Prostate gland (tissue), 2 donors: ENCODE measurements at regions not wholly inside any gene's neighbourhood (a gene's known extent, or its start where the extent isn't known, plus 50 kb on each side); places are given as distances from the start of the nearest gene placed in this dataset.

Experiments
- POLR2A ChIP-seq: fragments of 450-650 bp; IDR thresholded peaks from one replicate; pipeline ENCODE4 v1.6.1; 2016; ENCODE audit warnings: antibody characterized with exemption, mild to moderate bottlenecking
- POLR2AphosphoS5 ChIP-seq: sonication (generic); formaldehyde crosslinking; IDR thresholded peaks from one replicate; pipeline ENCODE4 v1.6.1; 2017; ENCODE audit warnings: antibody characterized with exemption
- TF ChIP-seq, protein P1 (sequence below), 4 experiments: fragments of 200-600 bp in 2 of 4; fragments of 450-650 bp in 2 of 4; sonication (generic) in 2 of 4; IDR thresholded peaks; 1 replicate in 3 of 4; 2 replicates in 1 of 4; pipeline ENCODE4 v1.5.1; 2016 to 2019; ENCODE audit warnings: antibody characterized with exemption in 4 of 4, mild to moderate bottlenecking in 2 of 4, moderate library complexity in 2 of 4

DNA sequence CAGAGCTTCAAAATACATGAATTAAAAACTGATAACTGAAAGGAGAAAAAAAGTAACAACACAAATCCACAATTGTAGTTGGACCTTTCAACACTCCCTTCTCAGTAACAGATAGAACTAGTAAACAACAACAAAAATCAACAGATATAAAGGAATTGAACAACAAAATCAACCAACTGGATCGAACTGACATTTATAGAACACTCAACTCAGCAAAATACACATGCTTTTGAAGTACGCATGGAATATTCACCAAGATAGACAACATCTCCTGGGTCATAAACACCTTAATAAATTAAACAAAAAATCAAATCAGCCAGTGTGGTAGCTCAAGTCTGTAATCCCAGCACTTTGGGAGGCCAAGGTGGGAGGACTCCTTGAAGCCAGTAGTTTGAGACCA is 63.3 kb downstream of the ILRUN start:
- TF ChIP-seq, protein P1, sequence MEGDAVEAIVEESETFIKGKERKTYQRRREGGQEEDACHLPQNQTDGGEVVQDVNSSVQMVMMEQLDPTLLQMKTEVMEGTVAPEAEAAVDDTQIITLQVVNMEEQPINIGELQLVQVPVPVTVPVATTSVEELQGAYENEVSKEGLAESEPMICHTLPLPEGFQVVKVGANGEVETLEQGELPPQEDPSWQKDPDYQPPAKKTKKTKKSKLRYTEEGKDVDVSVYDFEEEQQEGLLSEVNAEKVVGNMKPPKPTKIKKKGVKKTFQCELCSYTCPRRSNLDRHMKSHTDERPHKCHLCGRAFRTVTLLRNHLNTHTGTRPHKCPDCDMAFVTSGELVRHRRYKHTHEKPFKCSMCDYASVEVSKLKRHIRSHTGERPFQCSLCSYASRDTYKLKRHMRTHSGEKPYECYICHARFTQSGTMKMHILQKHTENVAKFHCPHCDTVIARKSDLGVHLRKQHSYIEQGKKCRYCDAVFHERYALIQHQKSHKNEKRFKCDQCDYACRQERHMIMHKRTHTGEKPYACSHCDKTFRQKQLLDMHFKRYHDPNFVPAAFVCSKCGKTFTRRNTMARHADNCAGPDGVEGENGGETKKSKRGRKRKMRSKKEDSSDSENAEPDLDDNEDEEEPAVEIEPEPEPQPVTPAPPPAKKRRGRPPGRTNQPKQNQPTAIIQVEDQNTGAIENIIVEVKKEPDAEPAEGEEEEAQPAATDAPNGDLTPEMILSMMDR (IDR thresholded peaks at IDR 0.05) = no peak
- TF ChIP-seq POLR2A (no peak), POLR2AphosphoS5 (no peak)
